Spleen (tissue), 11 donors: ENCODE measurements at regions not wholly inside any gene's neighbourhood (a gene's known extent, or its start where the extent isn't known, plus 50 kb on each side); places are given as distances from the start of the nearest gene placed in this dataset.

ENCODE experiments used
- DNase-seq: peaks from one replicate; pipeline ENCODE4 v3.0.0-alpha.2; 2020
- H3K27ac ChIP-seq, 8 donors: fragments of 200-600 bp; sonication (generic) in 7 of 8; 1 replicate in 4 of 8; 2 replicates in 4 of 8; pipeline versions ENCODE4 v1.5.0 to v1.8.0; 2016 to 2021; ENCODE audit warnings: inconsistent platforms in 4 of 8, mild to moderate bottlenecking in 4 of 8, moderate library complexity in 1 of 8
- H3K27me3 ChIP-seq, 7 donors: fragments of 200-600 bp; sonication (generic) in 6 of 7; replicated peaks in 1 of 7; 1 replicate in 4 of 7; 2 replicates in 3 of 7; pipeline versions ENCODE4 v1.5.0 to v1.8.0; 2016 to 2021; ENCODE audit warnings: inconsistent platforms in 3 of 7, mild to moderate bottlenecking in 1 of 7
- H3K36me3 ChIP-seq, 6 donors: fragments of 200-600 bp; sonication (generic) in 5 of 6; 1 replicate in 4 of 6; 2 replicates in 2 of 6; pipeline versions ENCODE4 v1.5.0 to v1.8.0; 2016 to 2021; ENCODE audit warnings: inconsistent platforms in 2 of 6
- H3K4me1 ChIP-seq, 6 donors: fragments of 200-600 bp; sonication (generic) in 5 of 6; 1 replicate in 3 of 6; 2 replicates in 3 of 6; pipeline versions ENCODE4 v1.5.0 to v1.8.0; 2016 to 2021; ENCODE audit warnings: inconsistent platforms in 3 of 6
- H3K4me3 ChIP-seq, 8 donors: fragments of 200-600 bp; sonication (generic) in 7 of 8; 1 replicate in 4 of 8; 2 replicates in 4 of 8; pipeline versions ENCODE4 v1.5.0 to v1.8.0; 2016 to 2021; ENCODE audit warnings: inconsistent platforms in 4 of 8, mild to moderate bottlenecking in 4 of 8, moderate library complexity in 2 of 8
- H3K9me3 ChIP-seq, 8 donors: fragments of 200-600 bp; sonication (generic) in 7 of 8; 1 replicate in 4 of 8; 2 replicates in 4 of 8; pipeline versions ENCODE4 v1.5.0 to v1.8.0; 2016 to 2021; ENCODE audit warnings: inconsistent platforms in 4 of 8
- CTCF ChIP-seq, 11 experiments: fragments of 200-600 bp in 7 of 11; fragments of 450-650 bp in 4 of 11; sonication (generic) in 4 of 11; IDR thresholded peaks in 8 of 11; conservative IDR thresholded peaks in 3 of 11; 1 replicate in 7 of 11; 2 replicates in 4 of 11; pipeline versions ENCODE4 v1.4.0 to v1.8.0; 2016 to 2021; ENCODE audit warnings: antibody characterized with exemption in 11 of 11, inconsistent platforms in 4 of 11, mild to moderate bottlenecking in 1 of 11
- POLR2A ChIP-seq, 3 donors: fragments of 450-650 bp; IDR thresholded peaks; one replicate each; pipeline ENCODE4 v1.5.1; 2017; ENCODE audit warnings: antibody characterized with exemption in 3 of 3, mild to moderate bottlenecking in 1 of 3
- POLR2AphosphoS5 ChIP-seq, 3 donors: sonication (generic); formaldehyde crosslinking; IDR thresholded peaks; one replicate each; pipeline ENCODE4 v1.5.1; 2017; ENCODE audit warnings: antibody characterized with exemption in 3 of 3
- WGBS, 5 donors: extraction: QIAGEN DNeasy Blood & Tissue Kit in 3 of 5; methylation state at CpG; one replicate each; pipeline versions ENCODE4 v1.1.5 to v1.1.7; 2013 to 2018; 5-methylcytosine and 5-hydroxymethylcytosine counted together
- intact Hi-C: fragments of 100-400 bp; cut with DNase I; formaldehyde crosslinking; loops from one replicate; pipeline ENCODE4 v1.15.0; 2023; ENCODE audit warnings: low total_unique reads
- donor health status: healthy with polysubstance abuse.
- donor health status: DM: no; HTN: no; CAD: no; lungs with moderate emphysema.
- donor health status: DM: no; HTN: no; CAD: no.
- donor health status: Bipolar disorder and iron deficiency.
- donor health status: healthy.
- donor health status: DM: no; HTN: no; CAD: no.
- donor health status: DM: yes; HTN: yes; CAD: no.

- Histone ChIP-seq H3K36me3 (no peaks in the 10 kb centered on the region), H3K4me3 (no peak overlapping the region), H3K4me1 (no peaks in the 10 kb centered on the region), H3K27me3 (no peaks in the 10 kb centered on the region), H3K9me3 (peaks cover 0 to 9% (median 0%) of the 10 kb centered on the region in 8 donors), H3K27ac (no peak overlapping the region)
- intact Hi-C loops = no loop called here
- DNase-seq = no peak
- TF ChIP-seq CTCF (IDR thresholded peaks at IDR 0.05 in 8 of 11, conservative IDR thresholded peaks at IDR 0.05 in 3 of 11) (no peak), POLR2A (IDR thresholded peaks at IDR 0.05) (no peak), POLR2AphosphoS5 (IDR thresholded peaks at IDR 0.05) (no peak)
- whole genome bisulfite sequencing, 5 donors = 40 to 72% (median 57%) methylated on average over 1 of the region's 1 CpG
These were observed 255.0 kb downstream of the LIG4 start for GRCh38 chr13:107960301-107960700.

- Histone ChIP-seq H3K36me3 (no peaks in the 10 kb centered on the region), H3K4me1 (no peaks in the 10 kb centered on the region), H3K27me3 (no peaks in the 10 kb centered on the region), H3K9me3 (peaks cover 0 to 10% (median 0%) of the 10 kb centered on the region in 8 donors), H3K27ac (no peak overlapping the region), H3K4me3 (no peak overlapping the region)
- intact Hi-C loops = no loop called here
- 66 to 87% (median 73%) methylated on average over 3 of the region's 3 CpGs for WGBS, 5 donors
- DNase-seq = no peak
- TF ChIP-seq POLR2A (IDR thresholded peaks at IDR 0.05) = no peak
These were observed 258.4 kb downstream of the LIG4 start for GRCh38 chr13:107956889-107957288.

- H3K4me1 ChIP-seq = no peaks in the 10 kb centered on the region
- peaks cover 0 to 38% (median 20%) of the 10 kb centered on the region in 8 donors for H3K9me3 ChIP-seq
- intact Hi-C loops = no loop called here
- no peak overlapping the region for H3K27ac ChIP-seq
- no peak overlapping the region for H3K4me3 ChIP-seq
- TF ChIP-seq CTCF (IDR thresholded peaks at IDR 0.05 in 8 of 11, conservative IDR thresholded peaks at IDR 0.05 in 3 of 11) (no peak), POLR2A (IDR thresholded peaks at IDR 0.05) (no peak), POLR2AphosphoS5 (IDR thresholded peaks at IDR 0.05) (no peak)
- DNase-seq = no peak
- WGBS, 5 donors = 57 to 76% (median 66%) methylated on average over 4 of the region's 4 CpGs
- no peaks in the 10 kb centered on the region for H3K27me3 ChIP-seq
- H3K36me3 ChIP-seq = no peaks in the 10 kb centered on the region
These were observed 273.2 kb downstream of the LIG4 start for GRCh38 chr13:107942030-107942617.

- Histone ChIP-seq H3K4me3 (no peak overlapping the region), H3K27me3 (no peaks in the 10 kb centered on the region), H3K27ac (no peak overlapping the region), H3K4me1 (no peaks in the 10 kb centered on the region), H3K9me3 (peaks cover 0 to 38% (median 20%) of the 10 kb centered on the region in 8 donors), H3K36me3 (no peaks in the 10 kb centered on the region)
- no peak for DNase-seq
- WGBS, 5 donors = 33 to 65% (median 63%) methylated on average over 1 to 2 of the region's 2 CpGs
- intact Hi-C loops = no loop called here
- TF ChIP-seq POLR2A (IDR thresholded peaks at IDR 0.05) (no peak), CTCF (IDR thresholded peaks at IDR 0.05 in 8 of 11, conservative IDR thresholded peaks at IDR 0.05 in 3 of 11) (no peak), POLR2AphosphoS5 (IDR thresholded peaks at IDR 0.05) (no peak)
These were observed 273.8 kb downstream of the LIG4 start for GRCh38 chr13:107941345-107942029.
